GM21737 (cell line): ENCODE measurements at regions not wholly inside any gene's neighbourhood (a gene's known extent, or its start where the extent isn't known, plus 50 kb on each side); places are given as distances from the start of the nearest gene placed in this dataset.

Experiments
- ATAC-seq: cut with Tn5 transposase; IDR thresholded peaks from one replicate; pipeline ENCODE4 v1.9.1; 2021; ENCODE audit warnings: mild to moderate bottlenecking, moderate library complexity; ENCODE audit not compliant: unreplicated experiment

GRCh38 chr10:60441515-60441914 is 51.8 kb upstream of the ANK3 start:
- ATAC-seq = no peak

DNA sequence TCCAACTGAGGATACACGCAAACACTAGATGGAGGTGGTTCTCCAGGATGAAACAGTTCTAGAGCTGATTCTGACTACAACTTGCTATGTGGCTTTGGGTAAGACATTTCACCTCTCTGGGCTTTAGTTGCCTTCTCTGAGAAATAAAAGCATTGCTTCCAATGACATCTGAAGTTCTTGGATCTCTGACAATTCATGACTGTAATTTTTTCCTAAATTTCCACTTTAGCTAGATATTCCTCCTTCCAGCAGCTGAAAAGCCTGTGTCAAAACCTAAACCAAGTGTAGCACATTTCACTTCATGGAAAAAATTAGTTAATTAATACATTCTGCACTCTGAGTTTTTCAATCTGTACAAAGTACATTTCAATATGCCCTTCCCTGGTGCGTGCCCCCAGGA is 50.0 kb upstream of the ANK3 start:
- ATAC-seq = no peak
